ENCODE measurements at regions not wholly inside any gene's neighbourhood (a gene's known extent, or its start where the extent isn't known, plus 50 kb on each side); places are given as distances from the start of the nearest gene placed in this dataset.

DNA sequence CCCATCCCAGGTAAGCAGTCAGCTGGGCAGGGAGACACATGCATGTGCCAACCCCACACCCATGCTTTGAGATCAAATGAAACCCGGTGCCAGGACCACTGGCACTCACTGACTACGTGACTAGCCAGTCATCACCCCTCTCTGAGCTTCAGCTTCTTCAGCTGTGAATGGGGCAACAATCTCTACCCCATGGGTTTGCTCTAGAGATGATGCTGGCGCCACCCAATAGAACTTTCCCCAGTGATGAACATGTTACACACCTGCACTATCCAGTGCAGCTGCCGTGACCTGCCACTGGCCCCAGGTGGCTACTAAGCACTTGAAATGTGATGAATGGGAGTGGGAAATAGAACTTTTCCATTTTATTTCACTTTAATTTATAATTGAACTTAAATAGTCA, 70.3 kb downstream of the PITPNM2 start:
- H3K9me3 Mint-ChIP-seq, result no peaks in the 10 kb centered on the region
- Histone ChIP-seq H3K27me3 (ENCODE audit: insufficient read depth) (no peaks in the 10 kb centered on the region), H2AFZ (no peak overlapping the region), H3K36me3 (ENCODE audit: insufficient read depth) (no peaks in the 10 kb centered on the region), H3K9me2 (ENCODE audit: insufficient read depth) (no peaks in the 10 kb centered on the region), H3K79me2 (replicated peaks; ENCODE audit: insufficient read depth) (no peaks in the 10 kb centered on the region), H3K27ac (ENCODE audit: low read depth) (no peak overlapping the region), H3K4me3 (no peak overlapping the region), H4K20me1 (replicated peaks; ENCODE audit: insufficient read depth) (no peaks in the 10 kb centered on the region), H3K4me2 (no peak overlapping the region), H3F3A (replicated peaks; ENCODE audit: low read depth) (no peaks in the 10 kb centered on the region), H3K4me1 (ENCODE audit: insufficient read depth) (no peaks in the 10 kb centered on the region)
- no peak overlapping the region for H3K27ac Mint-ChIP-seq
- H3K4me3 Mint-ChIP-seq, result no peak overlapping the region
- no peaks in the 10 kb centered on the region for H3K36me3 Mint-ChIP-seq (ENCODE audit: low read depth)
- ATAC-seq, result no peak
- TF ChIP-seq JUNB (IDR thresholded peaks at IDR 0.05; ENCODE audit: unreplicated experiment) (no peak), ZNF331 (CRISPR knock-in tag; IDR thresholded peaks at IDR 0.05; ENCODE audit: low read depth) (no peak), POLR2AphosphoS5 (IDR thresholded peaks at IDR 0.05; ENCODE audit: low read depth) (no peak), NANOG (IDR thresholded peaks at IDR 0.05; ENCODE audit: borderline replicate concordance) (no peak), CREB1 (CRISPR knock-in tag; IDR thresholded peaks at IDR 0.05; ENCODE audit: low read depth) (no peak), EZH2 (IDR thresholded peaks at IDR 0.05; ENCODE audit: low read depth, unreplicated experiment) (no peak), STAT1 (IDR thresholded peaks at IDR 0.05; ENCODE audit: unreplicated experiment) (no peak)
- TF ChIP-seq, protein P1, sequence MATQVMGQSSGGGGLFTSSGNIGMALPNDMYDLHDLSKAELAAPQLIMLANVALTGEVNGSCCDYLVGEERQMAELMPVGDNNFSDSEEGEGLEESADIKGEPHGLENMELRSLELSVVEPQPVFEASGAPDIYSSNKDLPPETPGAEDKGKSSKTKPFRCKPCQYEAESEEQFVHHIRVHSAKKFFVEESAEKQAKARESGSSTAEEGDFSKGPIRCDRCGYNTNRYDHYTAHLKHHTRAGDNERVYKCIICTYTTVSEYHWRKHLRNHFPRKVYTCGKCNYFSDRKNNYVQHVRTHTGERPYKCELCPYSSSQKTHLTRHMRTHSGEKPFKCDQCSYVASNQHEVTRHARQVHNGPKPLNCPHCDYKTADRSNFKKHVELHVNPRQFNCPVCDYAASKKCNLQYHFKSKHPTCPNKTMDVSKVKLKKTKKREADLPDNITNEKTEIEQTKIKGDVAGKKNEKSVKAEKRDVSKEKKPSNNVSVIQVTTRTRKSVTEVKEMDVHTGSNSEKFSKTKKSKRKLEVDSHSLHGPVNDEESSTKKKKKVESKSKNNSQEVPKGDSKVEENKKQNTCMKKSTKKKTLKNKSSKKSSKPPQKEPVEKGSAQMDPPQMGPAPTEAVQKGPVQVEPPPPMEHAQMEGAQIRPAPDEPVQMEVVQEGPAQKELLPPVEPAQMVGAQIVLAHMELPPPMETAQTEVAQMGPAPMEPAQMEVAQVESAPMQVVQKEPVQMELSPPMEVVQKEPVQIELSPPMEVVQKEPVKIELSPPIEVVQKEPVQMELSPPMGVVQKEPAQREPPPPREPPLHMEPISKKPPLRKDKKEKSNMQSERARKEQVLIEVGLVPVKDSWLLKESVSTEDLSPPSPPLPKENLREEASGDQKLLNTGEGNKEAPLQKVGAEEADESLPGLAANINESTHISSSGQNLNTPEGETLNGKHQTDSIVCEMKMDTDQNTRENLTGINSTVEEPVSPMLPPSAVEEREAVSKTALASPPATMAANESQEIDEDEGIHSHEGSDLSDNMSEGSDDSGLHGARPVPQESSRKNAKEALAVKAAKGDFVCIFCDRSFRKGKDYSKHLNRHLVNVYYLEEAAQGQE (IDR thresholded peaks at IDR 0.05; ENCODE audit: unreplicated experiment), result no peak
- H3K4me1 Mint-ChIP-seq, result peaks cover 15% of the 10 kb centered on the region
- peaks cover 3% of the 10 kb centered on the region for H3K27me3 Mint-ChIP-seq (ENCODE audit: insufficient read depth, low read depth, poor library complexity)
- DNase-seq (ENCODE audit: low spot score), result no peak

- Mint-ChIP-seq H3K36me3 (ENCODE audit: low read depth) (no peaks in the 10 kb centered on the region), H3K9me3 (no peaks in the 10 kb centered on the region), H3K4me3 (no peak overlapping the region), H3K4me1 (peaks cover 14% of the 10 kb centered on the region; the same call in 2 of the 3 replicates), H3K27me3 (ENCODE audit: insufficient read depth, low read depth, poor library complexity) (peaks cover 7% of the 10 kb centered on the region), H3K27ac (no peak overlapping the region)
- no peaks in the 10 kb centered on the region for H3K9me2 ChIP-seq (ENCODE audit: insufficient read depth)
- no peaks in the 10 kb centered on the region for H3F3A ChIP-seq (replicated peaks; ENCODE audit: low read depth)
- no peak overlapping the region for H2AFZ ChIP-seq
- H3K79me2 ChIP-seq (replicated peaks; ENCODE audit: insufficient read depth), result no peaks in the 10 kb centered on the region
- DNase-seq (ENCODE audit: low spot score) (no peak), ATAC-seq (no peak)
- no peak overlapping the region for H3K27ac ChIP-seq (ENCODE audit: low read depth)
- H3K27me3 ChIP-seq (ENCODE audit: insufficient read depth), result no peaks in the 10 kb centered on the region
- H4K20me1 ChIP-seq (replicated peaks; ENCODE audit: insufficient read depth), result no peaks in the 10 kb centered on the region
- no peaks in the 10 kb centered on the region for H3K4me1 ChIP-seq (ENCODE audit: insufficient read depth)
- H3K4me3 ChIP-seq, result no peak overlapping the region
- no peak overlapping the region for H3K4me2 ChIP-seq
- no peaks in the 10 kb centered on the region for H3K36me3 ChIP-seq (ENCODE audit: insufficient read depth)
- TF ChIP-seq ZNF114 (CRISPR knock-in tag; IDR thresholded peaks at IDR 0.05), result no peak
- no peak for TF ChIP-seq CREB1 (CRISPR knock-in tag; IDR thresholded peaks at IDR 0.05; ENCODE audit: low read depth)
- no peak for TF ChIP-seq CTCF (conservative IDR thresholded peaks at IDR 0.05; ENCODE audit: low read depth in 2 of 2)
- TF ChIP-seq, protein P1 (IDR thresholded peaks at IDR 0.05; ENCODE audit: unreplicated experiment), result no peak
- TF ChIP-seq POLR2AphosphoS5 (IDR thresholded peaks at IDR 0.05; ENCODE audit: low read depth), result no peak
- no peak for TF ChIP-seq ETS1 (IDR thresholded peaks at IDR 0.05)
- no peak for TF ChIP-seq ZNF331 (CRISPR knock-in tag; IDR thresholded peaks at IDR 0.05; ENCODE audit: low read depth)
- TF ChIP-seq STAT1 (IDR thresholded peaks at IDR 0.05; ENCODE audit: unreplicated experiment), result no peak
- TF ChIP-seq JUNB (IDR thresholded peaks at IDR 0.05; ENCODE audit: unreplicated experiment), result no peak
Measured at GRCh38 chr12:123078531-123079155, 72.2 kb downstream of the PITPNM2 start.
